OCI-LY3 (cell line): ENCODE measurements at regions not wholly inside any gene's neighbourhood (a gene's known extent, or its start where the extent isn't known, plus 50 kb on each side); places are given as distances from the start of the nearest gene placed in this dataset.

Experiments
- H2AFZ ChIP-seq: fragments of 200-600, 300-600 bp; shearing (Covaris generic); 2 replicates; pipeline ENCODE4 v1.6.0; 2014; ENCODE audit warnings: antibody characterized with exemption, low read depth, low read length
- H3K27ac ChIP-seq: fragments of 200-600, 300-600 bp; sonication (generic); 2 replicates; pipeline ENCODE4 v1.5.1; 2014; ENCODE audit warnings: mild to moderate bottlenecking, low read length, moderate library complexity, mixed read lengths
- H3K27me3 ChIP-seq: fragments of 200-600, 300-600 bp; sonication (generic); 2 replicates; pipeline ENCODE4 v1.6.1; 2014; ENCODE audit warnings: low read depth, low read length, mixed read lengths
- H3K36me3 ChIP-seq: fragments of 200-600, 300-600 bp; sonication (generic); replicated peaks from 2 replicates; pipeline ENCODE3; 2014; ENCODE audit warnings: low read depth, low read length, mixed read lengths
- H3K4me1 ChIP-seq: fragments of 300-600, 200-600 bp; sonication (generic); 2 replicates; pipeline ENCODE4 v1.6.1; 2014; ENCODE audit warnings: low read length, mixed read lengths
- H3K4me2 ChIP-seq: fragments of 200-600, 300-600 bp; sonication (generic); 2 replicates; pipeline ENCODE4 v1.6.1; 2014; ENCODE audit warnings: low read length, mixed read lengths
- H3K4me3 ChIP-seq: fragments of 300-600, 200-600 bp; sonication (generic); 2 replicates; pipeline ENCODE4 v1.5.1; 2014; ENCODE audit warnings: antibody characterized with exemption, mild to moderate bottlenecking, low read length, moderate library complexity
- H3K79me2 ChIP-seq: fragments of 300-600, 200-600 bp; shearing (Covaris generic); 2 replicates; pipeline ENCODE4 v1.6.1; 2014; ENCODE audit warnings: mild to moderate bottlenecking, low read length, mixed read lengths
- H3K9ac ChIP-seq: fragments of 300-600, 200-600 bp; shearing (Covaris generic); 2 replicates; pipeline ENCODE4 v1.6.0; 2014; ENCODE audit warnings: mild to moderate bottlenecking, low read length, moderate library complexity
- H3K9me3 ChIP-seq: fragments of 200-600, 300-600 bp; shearing (Covaris generic); 2 replicates; pipeline ENCODE4 v1.6.1; 2014; ENCODE audit warnings: low read length, mixed read lengths; ENCODE audit not compliant: insufficient read depth
- H4K20me1 ChIP-seq: fragments of 200-600, 300-600 bp; sonication (generic); 2 replicates; pipeline ENCODE4 v1.6.1; 2016; ENCODE audit warnings: low read length, mixed read lengths; ENCODE audit not compliant: insufficient read depth
- EZH2phosphoT487 ChIP-seq: fragments of 200-600 bp; shearing (Covaris generic); IDR thresholded peaks from 2 replicates; pipeline ENCODE4 v1.6.1; 2018; ENCODE audit warnings: antibody characterized with exemption, mixed run types, low read depth
- TF ChIP-seq, protein P1 (sequence below): fragments of 200-600, 300-600 bp; sonication (generic); IDR thresholded peaks from 2 replicates; pipeline ENCODE4 v1.5.1; 2014; ENCODE audit warnings: antibody characterized with exemption, low read length, low read depth

DNA sequence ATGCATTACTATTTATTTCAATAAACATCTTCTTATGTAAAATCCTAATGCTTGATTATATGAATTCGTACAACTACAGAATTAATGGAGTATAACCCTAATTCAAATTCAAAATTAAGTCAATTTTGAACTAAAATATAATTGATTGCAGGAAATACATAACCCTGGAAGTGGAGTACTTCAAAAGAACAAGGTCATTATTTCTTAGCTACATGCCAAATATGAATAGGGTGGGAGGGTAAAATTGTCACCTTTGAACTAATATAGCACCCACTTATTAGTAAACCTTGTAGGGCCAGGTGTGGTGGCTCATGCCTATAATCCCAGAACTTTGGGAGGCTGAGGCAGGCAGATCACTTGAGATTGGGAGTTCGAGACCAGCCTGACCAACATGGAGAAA, 895.4 kb upstream of the ACVR2A start:
- Histone ChIP-seq H3K9me3 (no peaks in the 10 kb centered on the region), H3K27ac (no peak overlapping the region), H2AFZ (no peak overlapping the region), H3K27me3 (no peaks in the 10 kb centered on the region), H3K36me3 (no peaks in the 10 kb centered on the region), H3K9ac (no peak overlapping the region), H3K4me1 (no peaks in the 10 kb centered on the region), H3K79me2 (no peaks in the 10 kb centered on the region), H3K4me3 (no peak overlapping the region), H4K20me1 (no peaks in the 10 kb centered on the region), H3K4me2 (no peak overlapping the region)
- TF ChIP-seq, protein P1, sequence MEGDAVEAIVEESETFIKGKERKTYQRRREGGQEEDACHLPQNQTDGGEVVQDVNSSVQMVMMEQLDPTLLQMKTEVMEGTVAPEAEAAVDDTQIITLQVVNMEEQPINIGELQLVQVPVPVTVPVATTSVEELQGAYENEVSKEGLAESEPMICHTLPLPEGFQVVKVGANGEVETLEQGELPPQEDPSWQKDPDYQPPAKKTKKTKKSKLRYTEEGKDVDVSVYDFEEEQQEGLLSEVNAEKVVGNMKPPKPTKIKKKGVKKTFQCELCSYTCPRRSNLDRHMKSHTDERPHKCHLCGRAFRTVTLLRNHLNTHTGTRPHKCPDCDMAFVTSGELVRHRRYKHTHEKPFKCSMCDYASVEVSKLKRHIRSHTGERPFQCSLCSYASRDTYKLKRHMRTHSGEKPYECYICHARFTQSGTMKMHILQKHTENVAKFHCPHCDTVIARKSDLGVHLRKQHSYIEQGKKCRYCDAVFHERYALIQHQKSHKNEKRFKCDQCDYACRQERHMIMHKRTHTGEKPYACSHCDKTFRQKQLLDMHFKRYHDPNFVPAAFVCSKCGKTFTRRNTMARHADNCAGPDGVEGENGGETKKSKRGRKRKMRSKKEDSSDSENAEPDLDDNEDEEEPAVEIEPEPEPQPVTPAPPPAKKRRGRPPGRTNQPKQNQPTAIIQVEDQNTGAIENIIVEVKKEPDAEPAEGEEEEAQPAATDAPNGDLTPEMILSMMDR = no peak
- no peak for TF ChIP-seq EZH2phosphoT487

DNA sequence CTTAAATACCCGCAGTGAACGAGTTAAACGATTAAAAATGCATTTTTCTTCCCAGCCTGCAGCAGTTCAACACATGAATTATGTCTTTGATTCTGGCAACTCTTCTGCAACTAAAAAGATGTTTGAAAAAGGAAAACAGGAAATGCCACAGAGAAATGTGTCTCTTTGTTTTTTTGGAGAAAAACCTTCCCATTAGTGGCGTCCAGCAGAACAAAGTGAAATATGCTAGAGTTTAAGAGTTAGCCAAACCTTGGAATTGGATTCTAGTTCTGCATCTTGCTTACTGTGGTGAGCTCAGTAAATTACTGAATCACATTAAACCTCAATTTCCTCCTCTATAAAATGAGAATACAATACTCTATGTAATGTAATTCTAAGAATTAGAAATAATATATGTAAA, 900.2 kb upstream of the ACVR2A start:
- H3K4me3 ChIP-seq = no peak overlapping the region
- H3K4me2 ChIP-seq = no peak overlapping the region
- no peak overlapping the region for H3K27ac ChIP-seq
- H3K9me3 ChIP-seq = no peaks in the 10 kb centered on the region
- H3K9ac ChIP-seq = no peak overlapping the region
- H3K4me1 ChIP-seq = no peaks in the 10 kb centered on the region
- H2AFZ ChIP-seq = no peak overlapping the region
- H3K27me3 ChIP-seq = no peaks in the 10 kb centered on the region
- no peaks in the 10 kb centered on the region for H4K20me1 ChIP-seq
- no peaks in the 10 kb centered on the region for H3K79me2 ChIP-seq
- H3K36me3 ChIP-seq = no peaks in the 10 kb centered on the region
- TF ChIP-seq EZH2phosphoT487 = no peak
- TF ChIP-seq, protein P1 = no peak

DNA sequence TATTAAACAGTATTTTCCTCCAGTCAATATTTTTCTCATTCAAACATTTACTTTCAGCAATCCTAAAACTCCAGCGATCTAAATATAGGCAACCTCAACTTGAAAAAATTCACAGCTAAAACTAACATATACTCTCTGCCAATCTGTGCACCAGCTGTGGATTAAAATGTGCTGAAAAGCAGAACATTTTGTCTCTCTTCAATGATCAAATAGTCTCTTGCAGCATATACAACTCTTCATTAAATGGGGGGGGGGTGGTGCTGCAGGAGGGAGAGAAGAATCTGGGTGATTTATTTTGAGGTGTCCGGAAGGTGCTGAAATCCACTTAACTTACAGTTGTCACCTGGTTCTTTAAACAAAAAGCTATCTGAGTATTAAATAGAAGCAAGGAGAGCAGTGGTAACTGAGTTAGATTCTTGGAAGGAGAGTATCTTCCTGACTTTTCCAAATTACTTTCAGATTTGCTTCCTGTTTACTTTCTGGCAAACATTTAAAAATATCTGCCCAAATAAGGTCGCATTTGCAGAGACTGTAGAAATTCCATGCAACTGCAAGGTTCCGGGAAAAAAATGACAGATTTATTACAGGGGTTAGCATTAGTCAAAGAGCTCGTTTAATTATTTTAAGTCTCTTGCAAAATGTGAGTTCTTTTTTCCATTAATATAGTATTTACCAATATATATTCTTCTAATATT, 904.7 kb upstream of the ACVR2A start:
- Histone ChIP-seq H3K79me2 (no peaks in the 10 kb centered on the region), H2AFZ (no peak overlapping the region), H3K36me3 (no peaks in the 10 kb centered on the region), H3K4me1 (no peaks in the 10 kb centered on the region), H3K4me3 (no peak overlapping the region), H3K9me3 (no peaks in the 10 kb centered on the region), H3K9ac (no peak overlapping the region), H4K20me1 (no peaks in the 10 kb centered on the region), H3K27ac (no peak overlapping the region), H3K4me2 (no peak overlapping the region), H3K27me3 (no peaks in the 10 kb centered on the region)
- TF ChIP-seq, protein P1 = no peak
- TF ChIP-seq EZH2phosphoT487 = no peak

DNA sequence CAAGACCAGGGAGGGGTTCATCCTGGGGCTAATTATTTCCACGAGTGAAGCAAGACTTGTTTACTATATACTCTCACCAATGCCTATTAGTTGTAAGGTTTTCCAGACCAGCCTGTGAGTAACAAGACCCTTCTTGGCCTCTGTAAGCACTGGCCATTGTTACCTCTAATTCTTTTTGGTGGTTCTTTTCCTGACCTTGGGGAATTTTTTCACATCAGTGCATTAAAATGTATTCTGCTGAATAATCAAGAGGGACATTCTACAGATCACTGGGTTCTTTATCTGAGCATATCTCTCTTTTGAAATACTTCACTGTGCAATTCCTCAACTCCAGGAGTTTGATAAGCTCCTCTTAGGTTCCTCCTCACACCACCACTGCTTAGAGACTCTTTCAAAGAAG, 909.9 kb upstream of the ACVR2A start:
- Histone ChIP-seq H3K36me3 (no peaks in the 10 kb centered on the region), H3K79me2 (no peaks in the 10 kb centered on the region), H3K9ac (no peak overlapping the region), H3K4me1 (peaks cover 10% of the 10 kb centered on the region), H3K9me3 (no peaks in the 10 kb centered on the region), H3K27ac (no peak overlapping the region), H4K20me1 (no peaks in the 10 kb centered on the region), H3K4me3 (no peak overlapping the region), H2AFZ (no peak overlapping the region), H3K4me2 (no peak overlapping the region), H3K27me3 (no peaks in the 10 kb centered on the region)
- no peak for TF ChIP-seq EZH2phosphoT487
- TF ChIP-seq, protein P1 = no peak
